ENCODE measurements at regions not wholly inside any gene's neighbourhood (a gene's known extent, or its start where the extent isn't known, plus 50 kb on each side); places are given as distances from the start of the nearest gene placed in this dataset.
"Not testable (repeated sequence)": the region's sequence is repeated elsewhere in the genome, so short reads cannot be mapped to it uniquely, and the experiment has no call there.

DNA sequence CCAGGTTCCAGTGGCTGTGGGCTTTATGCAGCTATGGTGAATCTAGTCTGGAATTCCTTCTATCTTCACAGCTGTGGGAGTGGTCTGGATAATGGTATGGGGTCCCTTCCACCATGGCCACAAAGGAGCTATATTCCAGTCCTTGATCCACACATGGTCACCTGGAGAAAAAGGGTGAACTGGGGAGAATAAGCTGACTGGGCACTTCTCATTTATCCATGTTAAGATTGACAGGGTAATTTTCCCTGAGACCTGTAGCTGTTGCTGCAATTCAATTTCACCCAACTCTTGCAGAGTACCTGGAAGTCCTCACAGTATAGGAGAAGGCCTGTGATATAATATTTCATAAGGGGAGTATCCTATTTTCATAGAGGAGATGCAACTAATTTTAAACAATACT is 1241.3 kb downstream of the CDY2B start:
- DNase-seq (ENCODE audit: low spot score); H3K36me3 ChIP-seq (ENCODE audit: control insufficient read depth in 4 of 4, insufficient read depth in 3 of 4, low read depth in 1 of 4, low read length in 3 of 4); H3K9me3 ChIP-seq (ENCODE audit: control insufficient read depth in 4 of 4, low read length in 3 of 4); H3K9ac ChIP-seq (ENCODE audit: low read depth in 1 of 2, low read length in 2 of 2); H3K4me3 ChIP-seq (ENCODE audit: low read depth in 1 of 3, low read length in 3 of 3); H3K4me1 ChIP-seq (ENCODE audit: control insufficient read depth in 4 of 4, insufficient read depth in 4 of 4, low read length in 3 of 4); H3K27ac ChIP-seq (ENCODE audit: low read depth in 1 of 2, low read length in 2 of 2); H3K27me3 ChIP-seq (ENCODE audit: control insufficient read depth in 4 of 4, insufficient read depth in 4 of 4, low read length in 3 of 4): not testable (repeated sequence)

DNA sequence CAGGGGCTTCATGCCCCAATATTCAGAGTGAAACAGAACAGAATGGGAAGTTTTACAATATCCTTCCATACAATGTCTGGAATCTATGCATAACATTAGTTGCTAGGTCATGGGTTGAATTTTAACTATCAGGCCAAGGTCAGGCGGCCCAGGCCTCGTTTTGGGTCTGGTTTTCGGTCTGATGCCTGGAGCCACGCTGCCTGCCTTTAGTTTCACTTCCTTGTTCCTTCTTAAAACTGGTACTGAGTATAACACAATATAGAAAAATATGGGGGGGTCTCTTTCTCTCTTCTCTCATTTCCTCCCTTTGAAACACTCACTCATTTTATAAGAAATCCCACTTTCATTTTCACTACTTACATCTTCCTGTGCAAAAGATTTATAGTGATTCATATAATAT is 1243.8 kb downstream of the CDY2B start:
- 37% methylated on average over 4 of the region's 4 CpGs for WGBS
- H3K9ac ChIP-seq (ENCODE audit: low read depth in 1 of 2, low read length in 2 of 2), result no peak overlapping the region
- TF ChIP-seq FOXA2 (IDR thresholded peaks at IDR 0.05) (no peak), RAD21 (IDR thresholded peaks at IDR 0.05) (no peak), YY1 (IDR thresholded peaks at IDR 0.05) (no peak), JUND (IDR thresholded peaks at IDR 0.05) (no peak), HNF4G (IDR thresholded peaks at IDR 0.05) (no peak), TAF1 (conservative IDR thresholded peaks at IDR 0.05) (no peak), SP1 (IDR thresholded peaks at IDR 0.05) (no peak), RXRA (IDR thresholded peaks at IDR 0.05) (no peak), GABPA (IDR thresholded peaks at IDR 0.05 in 1 of 2, conservative IDR thresholded peaks at IDR 0.05 in 1 of 2) (no peak), FOXA1 (IDR thresholded peaks at IDR 0.05) (no peak)
- TF ChIP-seq, protein P1, sequence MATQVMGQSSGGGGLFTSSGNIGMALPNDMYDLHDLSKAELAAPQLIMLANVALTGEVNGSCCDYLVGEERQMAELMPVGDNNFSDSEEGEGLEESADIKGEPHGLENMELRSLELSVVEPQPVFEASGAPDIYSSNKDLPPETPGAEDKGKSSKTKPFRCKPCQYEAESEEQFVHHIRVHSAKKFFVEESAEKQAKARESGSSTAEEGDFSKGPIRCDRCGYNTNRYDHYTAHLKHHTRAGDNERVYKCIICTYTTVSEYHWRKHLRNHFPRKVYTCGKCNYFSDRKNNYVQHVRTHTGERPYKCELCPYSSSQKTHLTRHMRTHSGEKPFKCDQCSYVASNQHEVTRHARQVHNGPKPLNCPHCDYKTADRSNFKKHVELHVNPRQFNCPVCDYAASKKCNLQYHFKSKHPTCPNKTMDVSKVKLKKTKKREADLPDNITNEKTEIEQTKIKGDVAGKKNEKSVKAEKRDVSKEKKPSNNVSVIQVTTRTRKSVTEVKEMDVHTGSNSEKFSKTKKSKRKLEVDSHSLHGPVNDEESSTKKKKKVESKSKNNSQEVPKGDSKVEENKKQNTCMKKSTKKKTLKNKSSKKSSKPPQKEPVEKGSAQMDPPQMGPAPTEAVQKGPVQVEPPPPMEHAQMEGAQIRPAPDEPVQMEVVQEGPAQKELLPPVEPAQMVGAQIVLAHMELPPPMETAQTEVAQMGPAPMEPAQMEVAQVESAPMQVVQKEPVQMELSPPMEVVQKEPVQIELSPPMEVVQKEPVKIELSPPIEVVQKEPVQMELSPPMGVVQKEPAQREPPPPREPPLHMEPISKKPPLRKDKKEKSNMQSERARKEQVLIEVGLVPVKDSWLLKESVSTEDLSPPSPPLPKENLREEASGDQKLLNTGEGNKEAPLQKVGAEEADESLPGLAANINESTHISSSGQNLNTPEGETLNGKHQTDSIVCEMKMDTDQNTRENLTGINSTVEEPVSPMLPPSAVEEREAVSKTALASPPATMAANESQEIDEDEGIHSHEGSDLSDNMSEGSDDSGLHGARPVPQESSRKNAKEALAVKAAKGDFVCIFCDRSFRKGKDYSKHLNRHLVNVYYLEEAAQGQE (IDR thresholded peaks at IDR 0.05), result no peak
- TF ChIP-seq, protein P2, sequence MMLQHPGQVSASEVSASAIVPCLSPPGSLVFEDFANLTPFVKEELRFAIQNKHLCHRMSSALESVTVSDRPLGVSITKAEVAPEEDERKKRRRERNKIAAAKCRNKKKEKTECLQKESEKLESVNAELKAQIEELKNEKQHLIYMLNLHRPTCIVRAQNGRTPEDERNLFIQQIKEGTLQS (IDR thresholded peaks at IDR 0.05), result no peak
- TF ChIP-seq, protein P3, sequence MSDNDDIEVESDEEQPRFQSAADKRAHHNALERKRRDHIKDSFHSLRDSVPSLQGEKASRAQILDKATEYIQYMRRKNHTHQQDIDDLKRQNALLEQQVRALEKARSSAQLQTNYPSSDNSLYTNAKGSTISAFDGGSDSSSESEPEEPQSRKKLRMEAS (IDR thresholded peaks at IDR 0.05), result no peak
- TF ChIP-seq, protein P4, sequence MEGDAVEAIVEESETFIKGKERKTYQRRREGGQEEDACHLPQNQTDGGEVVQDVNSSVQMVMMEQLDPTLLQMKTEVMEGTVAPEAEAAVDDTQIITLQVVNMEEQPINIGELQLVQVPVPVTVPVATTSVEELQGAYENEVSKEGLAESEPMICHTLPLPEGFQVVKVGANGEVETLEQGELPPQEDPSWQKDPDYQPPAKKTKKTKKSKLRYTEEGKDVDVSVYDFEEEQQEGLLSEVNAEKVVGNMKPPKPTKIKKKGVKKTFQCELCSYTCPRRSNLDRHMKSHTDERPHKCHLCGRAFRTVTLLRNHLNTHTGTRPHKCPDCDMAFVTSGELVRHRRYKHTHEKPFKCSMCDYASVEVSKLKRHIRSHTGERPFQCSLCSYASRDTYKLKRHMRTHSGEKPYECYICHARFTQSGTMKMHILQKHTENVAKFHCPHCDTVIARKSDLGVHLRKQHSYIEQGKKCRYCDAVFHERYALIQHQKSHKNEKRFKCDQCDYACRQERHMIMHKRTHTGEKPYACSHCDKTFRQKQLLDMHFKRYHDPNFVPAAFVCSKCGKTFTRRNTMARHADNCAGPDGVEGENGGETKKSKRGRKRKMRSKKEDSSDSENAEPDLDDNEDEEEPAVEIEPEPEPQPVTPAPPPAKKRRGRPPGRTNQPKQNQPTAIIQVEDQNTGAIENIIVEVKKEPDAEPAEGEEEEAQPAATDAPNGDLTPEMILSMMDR (IDR thresholded peaks at IDR 0.05; ENCODE audit: low read depth, low read length, missing input control), result no peak
- TF ChIP-seq, protein P5, sequence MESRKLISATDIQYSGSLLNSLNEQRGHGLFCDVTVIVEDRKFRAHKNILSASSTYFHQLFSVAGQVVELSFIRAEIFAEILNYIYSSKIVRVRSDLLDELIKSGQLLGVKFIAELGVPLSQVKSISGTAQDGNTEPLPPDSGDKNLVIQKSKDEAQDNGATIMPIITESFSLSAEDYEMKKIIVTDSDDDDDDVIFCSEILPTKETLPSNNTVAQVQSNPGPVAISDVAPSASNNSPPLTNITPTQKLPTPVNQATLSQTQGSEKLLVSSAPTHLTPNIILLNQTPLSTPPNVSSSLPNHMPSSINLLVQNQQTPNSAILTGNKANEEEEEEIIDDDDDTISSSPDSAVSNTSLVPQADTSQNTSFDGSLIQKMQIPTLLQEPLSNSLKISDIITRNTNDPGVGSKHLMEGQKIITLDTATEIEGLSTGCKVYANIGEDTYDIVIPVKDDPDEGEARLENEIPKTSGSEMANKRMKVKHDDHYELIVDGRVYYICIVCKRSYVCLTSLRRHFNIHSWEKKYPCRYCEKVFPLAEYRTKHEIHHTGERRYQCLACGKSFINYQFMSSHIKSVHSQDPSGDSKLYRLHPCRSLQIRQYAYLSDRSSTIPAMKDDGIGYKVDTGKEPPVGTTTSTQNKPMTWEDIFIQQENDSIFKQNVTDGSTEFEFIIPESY (IDR thresholded peaks at IDR 0.05), result no peak
- H3K27me3 ChIP-seq (ENCODE audit: control insufficient read depth in 4 of 4, insufficient read depth in 4 of 4, low read length in 3 of 4), result no peaks in the 10 kb centered on the region
- H3K9me3 ChIP-seq (ENCODE audit: control insufficient read depth in 4 of 4, low read length in 3 of 4), result no peaks in the 10 kb centered on the region
- H3K4me3 ChIP-seq (ENCODE audit: low read depth in 1 of 3, low read length in 3 of 3), result peak overlapping the region in 1 of 3 donors; percentile 29
- no peak overlapping the region for H3K27ac ChIP-seq (ENCODE audit: low read depth in 1 of 2, low read length in 2 of 2)
- no peaks in the 10 kb centered on the region for H3K36me3 ChIP-seq (ENCODE audit: control insufficient read depth in 4 of 4, insufficient read depth in 3 of 4, low read depth in 1 of 4, low read length in 3 of 4)
- no peak for DNase-seq (ENCODE audit: low spot score)
- no peaks in the 10 kb centered on the region for H3K4me1 ChIP-seq (ENCODE audit: control insufficient read depth in 4 of 4, insufficient read depth in 4 of 4, low read length in 3 of 4)

Data from liver (tissue), 8 donors.